Urinary bladder (tissue), 3 donors: ENCODE measurements at regions not wholly inside any gene's neighbourhood (a gene's known extent, or its start where the extent isn't known, plus 50 kb on each side); places are given as distances from the start of the nearest gene placed in this dataset.

Experiments used
- DNase-seq: peaks from one replicate; pipeline ENCODE4 v3.0.0-alpha.2; 2015; ENCODE audit errors: extremely low spot score
- H3K27ac ChIP-seq: one replicate; pipeline ENCODE4 v1.5.1; 2013; ENCODE audit warnings: low read depth, mild to moderate bottlenecking, moderate library complexity
- H3K36me3 ChIP-seq: one replicate; pipeline ENCODE4 v1.6.1; 2013; ENCODE audit warnings: mild to moderate bottlenecking, moderate library complexity; ENCODE audit not compliant: insufficient read depth
- H3K4me1 ChIP-seq: one replicate; pipeline ENCODE4 v1.6.1; 2013; ENCODE audit warnings: mild to moderate bottlenecking, moderate library complexity; ENCODE audit not compliant: insufficient read depth
- H3K4me3 ChIP-seq: one replicate; pipeline ENCODE4 v1.5.1; 2013; ENCODE audit warnings: low read depth, low read length
- WGBS: extraction: QIAGEN DNeasy Blood & Tissue Kit; methylation state at CpG from one replicate; pipeline ENCODE4 v1.1.7; 2013; 5-methylcytosine and 5-hydroxymethylcytosine counted together
- donor health status: healthy with polysubstance abuse.
- donor health status: healthy.

- Histone ChIP-seq H3K27ac (no peak overlapping the region), H3K4me1 (no peaks in the 10 kb centered on the region), H3K36me3 (no peaks in the 10 kb centered on the region), H3K4me3 (no peak overlapping the region)
- no peak for DNase-seq
- 61% methylated on average over 3 of the region's 3 CpGs for WGBS
These were observed 811.4 kb downstream of the USP25 start for GRCh38 chr21:16540966-16541727.

- DNase-seq, result no peak
- Histone ChIP-seq H3K4me1 (no peaks in the 10 kb centered on the region), H3K4me3 (no peak overlapping the region), H3K27ac (no peak overlapping the region), H3K36me3 (no peaks in the 10 kb centered on the region)
- 87% methylated on average over 4 of the region's 4 CpGs for WGBS
These were observed 820.3 kb downstream of the USP25 start for GRCh38 chr21:16550118-16550517.

GRCh38 chr21:16550917-16551741 lies 821.3 kb downstream of the USP25 start:
- no peaks in the 10 kb centered on the region for H3K4me1 ChIP-seq
- WGBS, result 89% methylated on average over 7 of the region's 7 CpGs
- H3K4me3 ChIP-seq, result no peak overlapping the region
- DNase-seq, result no peak
- H3K27ac ChIP-seq, result no peak overlapping the region
- H3K36me3 ChIP-seq, result no peaks in the 10 kb centered on the region

GRCh38 chr21:16552880-16553279 lies 823.1 kb downstream of the USP25 start:
- 48% methylated on average over 2 of the region's 2 CpGs for WGBS
- H3K36me3 ChIP-seq, result no peaks in the 10 kb centered on the region
- H3K27ac ChIP-seq, result no peak overlapping the region
- DNase-seq, result no peak
- no peaks in the 10 kb centered on the region for H3K4me1 ChIP-seq
- no peak overlapping the region for H3K4me3 ChIP-seq

GRCh38 chr21:16554503-16554902 lies 824.7 kb downstream of the USP25 start:
- H3K4me1 ChIP-seq, result no peaks in the 10 kb centered on the region
- H3K4me3 ChIP-seq, result no peak overlapping the region
- H3K36me3 ChIP-seq, result no peaks in the 10 kb centered on the region
- WGBS, result 68% methylated on average over 9 of the region's 9 CpGs
- no peak overlapping the region for H3K27ac ChIP-seq
- no peak for DNase-seq

GRCh38 chr21:16563116-16563515 lies 833.3 kb downstream of the USP25 start:
- WGBS, result 87% methylated on average over 7 of the region's 7 CpGs
- H3K4me1 ChIP-seq, result no peaks in the 10 kb centered on the region
- H3K4me3 ChIP-seq, result no peak overlapping the region
- no peak for DNase-seq
- H3K36me3 ChIP-seq, result no peaks in the 10 kb centered on the region
- no peak overlapping the region for H3K27ac ChIP-seq

GRCh38 chr21:16563795-16564194 lies 834.0 kb downstream of the USP25 start:
- WGBS, result 91% methylated on average over 7 of the region's 7 CpGs
- DNase-seq, result no peak
- no peak overlapping the region for H3K4me3 ChIP-seq
- H3K36me3 ChIP-seq, result no peaks in the 10 kb centered on the region
- H3K27ac ChIP-seq, result no peak overlapping the region
- no peaks in the 10 kb centered on the region for H3K4me1 ChIP-seq

GRCh38 chr21:16568244-16568643 lies 838.5 kb downstream of the USP25 start:
- no peak for DNase-seq
- WGBS, result 78% methylated on average over 1 of the region's 1 CpG
- no peak overlapping the region for H3K4me3 ChIP-seq
- H3K27ac ChIP-seq, result no peak overlapping the region
- no peaks in the 10 kb centered on the region for H3K4me1 ChIP-seq
- no peaks in the 10 kb centered on the region for H3K36me3 ChIP-seq

GRCh38 chr21:16568661-16569060 lies 838.9 kb downstream of the USP25 start:
- Histone ChIP-seq H3K36me3 (no peaks in the 10 kb centered on the region), H3K4me1 (no peaks in the 10 kb centered on the region), H3K27ac (no peak overlapping the region), H3K4me3 (no peak overlapping the region)
- DNase-seq, result no peak
- WGBS, result 92% methylated on average over 2 of the region's 2 CpGs

- 93% methylated on average over 1 of the region's 1 CpG for WGBS
These were observed 839.9 kb downstream of the USP25 start for GRCh38 chr21:16569679-16570078.

GRCh38 chr21:16570171-16570570 lies 840.4 kb downstream of the USP25 start:
- Histone ChIP-seq H3K4me1 (no peaks in the 10 kb centered on the region), H3K36me3 (no peaks in the 10 kb centered on the region), H3K27ac (no peak overlapping the region), H3K4me3 (no peak overlapping the region)
- DNase-seq, result no peak
- WGBS, result 73% methylated on average over 4 of the region's 4 CpGs

More at GRCh38 chr21:16569679-16570078, 839.9 kb downstream of the USP25 start:
- H3K4me3 ChIP-seq, result no peak overlapping the region
- no peaks in the 10 kb centered on the region for H3K4me1 ChIP-seq
- H3K27ac ChIP-seq, result no peak overlapping the region
- no peaks in the 10 kb centered on the region for H3K36me3 ChIP-seq
- no peak for DNase-seq

- H3K4me3 ChIP-seq, result no peak overlapping the region
- WGBS, result 89% methylated on average over 3 of the region's 3 CpGs
These were observed 841.1 kb downstream of the USP25 start for GRCh38 chr21:16570856-16571255.

GRCh38 chr21:16571594-16571993 lies 841.8 kb downstream of the USP25 start:
- DNase-seq, result no peak
- Histone ChIP-seq H3K4me3 (no peak overlapping the region), H3K36me3 (no peaks in the 10 kb centered on the region), H3K4me1 (no peaks in the 10 kb centered on the region), H3K27ac (no peak overlapping the region)
- 94% methylated on average over 3 of the region's 3 CpGs for WGBS

More at GRCh38 chr21:16570856-16571255, 841.1 kb downstream of the USP25 start:
- Histone ChIP-seq H3K27ac (no peak overlapping the region), H3K36me3 (no peaks in the 10 kb centered on the region), H3K4me1 (no peaks in the 10 kb centered on the region)
- no peak for DNase-seq

- 92% methylated on average over 1 of the region's 1 CpG for WGBS
- H3K27ac ChIP-seq, result no peak overlapping the region
- H3K36me3 ChIP-seq, result no peaks in the 10 kb centered on the region
- H3K4me1 ChIP-seq, result no peaks in the 10 kb centered on the region
- DNase-seq, result no peak
- no peak overlapping the region for H3K4me3 ChIP-seq
These were observed 842.2 kb downstream of the USP25 start for GRCh38 chr21:16572032-16572431.
